ENCODE measurements at regions not wholly inside any gene's neighbourhood (a gene's known extent, or its start where the extent isn't known, plus 50 kb on each side); places are given as distances from the start of the nearest gene placed in this dataset.

- no peak for TF ChIP-seq ELK1 (CRISPR knock-in tag; IDR thresholded peaks at IDR 0.05)
- TF ChIP-seq GABPB1 (CRISPR knock-in tag; IDR thresholded peaks at IDR 0.05) = no peak
- no peak for TF ChIP-seq GABPA (tag; conservative IDR thresholded peaks at IDR 0.05; ENCODE audit: low read depth)
- no peak for TF ChIP-seq ZNF121 (CRISPR knock-in tag; conservative IDR thresholded peaks at IDR 0.05)
- no peak for TF ChIP-seq RCOR1 (IDR thresholded peaks at IDR 0.05; ENCODE audit: borderline replicate concordance in 1 of 2, low read depth in 2 of 2, low read length in 2 of 2)
- TF ChIP-seq CTCF (IDR thresholded peaks at IDR 0.05 in 2 of 3, conservative IDR thresholded peaks at IDR 0.05 in 1 of 3; ENCODE audit: insufficient read depth in 2 of 3, low read depth in 1 of 3, low read length in 3 of 3) = no peak
- no peak for TF ChIP-seq FOXJ3 (CRISPR knock-in tag; IDR thresholded peaks at IDR 0.05)
- TF ChIP-seq ZBTB17 (CRISPR knock-in tag; IDR thresholded peaks at IDR 0.05) = no peak
- no peak for TF ChIP-seq ARHGAP35 (IDR thresholded peaks at IDR 0.05; ENCODE audit: partially characterized antibody)
- TF ChIP-seq POLR2AphosphoS5 (IDR thresholded peaks at IDR 0.05; ENCODE audit: control insufficient read depth, insufficient read depth, low read depth, low read length) = no peak
- TF ChIP-seq EZH2 (IDR thresholded peaks at IDR 0.05; ENCODE audit: borderline replicate concordance, low read depth, low read length) = no peak
- TF ChIP-seq MXD1 (CRISPR knock-in tag; IDR thresholded peaks at IDR 0.05; ENCODE audit: borderline replicate concordance, poor library complexity, severe bottlenecking) = no peak
- TF ChIP-seq CHD4 (IDR thresholded peaks at IDR 0.05; ENCODE audit: insufficient read depth, insufficient replicate concordance, low read depth, low read length, poor library complexity, severe bottlenecking) = no peak
- no peak for TF ChIP-seq FOXK2 (conservative IDR thresholded peaks at IDR 0.05 in 1 of 2, IDR thresholded peaks at IDR 0.05 in 1 of 2; ENCODE audit: low read depth in 2 of 2)
Measured at GRCh38 chr14:71773898-71774481, 158.2 kb upstream of the RGS6 start.

Measured in K562 (cell line).